ENCODE measurements at regions not wholly inside any gene's neighbourhood (a gene's known extent, or its start where the extent isn't known, plus 50 kb on each side); places are given as distances from the start of the nearest gene placed in this dataset.

DNA sequence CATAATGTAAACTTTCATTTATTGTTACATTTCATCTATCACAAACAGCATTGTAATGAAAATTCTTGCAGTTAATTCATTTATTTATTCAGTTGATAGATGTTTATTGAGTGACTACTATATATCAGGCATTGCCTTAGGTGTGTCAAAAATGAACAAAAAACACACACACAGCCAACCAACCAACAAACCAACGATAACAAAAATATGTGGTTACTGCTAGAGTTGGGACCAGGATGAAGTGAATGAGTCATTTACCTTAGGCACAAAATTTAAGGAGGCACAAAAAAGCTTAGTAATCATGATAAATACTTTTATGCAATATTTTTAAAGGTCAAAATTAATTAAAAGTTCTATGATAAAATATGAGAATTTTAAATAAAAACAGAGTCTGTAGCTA, 223.4 kb downstream of the CSNK1G3 start:
- no peaks in the 10 kb centered on the region for H3K36me3 ChIP-seq (ENCODE audit: control insufficient read depth, insufficient read depth, low read length)
- CTCF ChIA-PET = no interaction called here
- DNase-seq (ENCODE audit: low read depth) = no peak
- TF ChIP-seq, protein P1, sequence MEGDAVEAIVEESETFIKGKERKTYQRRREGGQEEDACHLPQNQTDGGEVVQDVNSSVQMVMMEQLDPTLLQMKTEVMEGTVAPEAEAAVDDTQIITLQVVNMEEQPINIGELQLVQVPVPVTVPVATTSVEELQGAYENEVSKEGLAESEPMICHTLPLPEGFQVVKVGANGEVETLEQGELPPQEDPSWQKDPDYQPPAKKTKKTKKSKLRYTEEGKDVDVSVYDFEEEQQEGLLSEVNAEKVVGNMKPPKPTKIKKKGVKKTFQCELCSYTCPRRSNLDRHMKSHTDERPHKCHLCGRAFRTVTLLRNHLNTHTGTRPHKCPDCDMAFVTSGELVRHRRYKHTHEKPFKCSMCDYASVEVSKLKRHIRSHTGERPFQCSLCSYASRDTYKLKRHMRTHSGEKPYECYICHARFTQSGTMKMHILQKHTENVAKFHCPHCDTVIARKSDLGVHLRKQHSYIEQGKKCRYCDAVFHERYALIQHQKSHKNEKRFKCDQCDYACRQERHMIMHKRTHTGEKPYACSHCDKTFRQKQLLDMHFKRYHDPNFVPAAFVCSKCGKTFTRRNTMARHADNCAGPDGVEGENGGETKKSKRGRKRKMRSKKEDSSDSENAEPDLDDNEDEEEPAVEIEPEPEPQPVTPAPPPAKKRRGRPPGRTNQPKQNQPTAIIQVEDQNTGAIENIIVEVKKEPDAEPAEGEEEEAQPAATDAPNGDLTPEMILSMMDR (IDR thresholded peaks at IDR 0.05; ENCODE audit: insufficient read depth, low read depth, low read length) = no peak
- no peaks in the 10 kb centered on the region for H3K27me3 ChIP-seq (ENCODE audit: control insufficient read depth, insufficient read depth, low read length)
- H3K4me3 ChIP-seq (ENCODE audit: low read depth, low read length) = no peak overlapping the region
- POLR2A ChIA-PET = no interaction called here

DNA sequence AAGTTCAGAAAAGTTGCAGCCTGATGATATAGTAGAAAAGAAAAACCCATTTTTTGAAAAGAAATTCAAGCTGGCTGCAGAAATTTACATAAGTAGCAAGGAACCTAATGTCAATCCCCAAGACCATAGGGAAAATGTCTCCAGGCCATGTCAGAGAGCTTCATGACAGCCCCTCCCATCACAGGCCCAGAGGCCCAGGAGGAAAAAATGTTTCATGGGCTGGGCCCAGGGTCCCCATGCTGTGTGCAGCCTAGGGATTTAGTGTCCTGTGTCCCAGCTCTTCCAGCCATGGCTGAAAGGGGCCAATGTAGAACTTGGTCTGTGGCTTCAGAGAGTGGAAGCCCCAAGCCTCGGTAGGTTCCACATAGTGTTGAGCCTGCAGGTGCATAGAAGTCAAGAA, 220.3 kb downstream of the CSNK1G3 start:
- POLR2A ChIA-PET = no interaction called here
- Histone ChIP-seq H3K36me3 (ENCODE audit: control insufficient read depth, insufficient read depth, low read length) (no peaks in the 10 kb centered on the region), H3K27me3 (ENCODE audit: control insufficient read depth, insufficient read depth, low read length) (no peaks in the 10 kb centered on the region)

DNA sequence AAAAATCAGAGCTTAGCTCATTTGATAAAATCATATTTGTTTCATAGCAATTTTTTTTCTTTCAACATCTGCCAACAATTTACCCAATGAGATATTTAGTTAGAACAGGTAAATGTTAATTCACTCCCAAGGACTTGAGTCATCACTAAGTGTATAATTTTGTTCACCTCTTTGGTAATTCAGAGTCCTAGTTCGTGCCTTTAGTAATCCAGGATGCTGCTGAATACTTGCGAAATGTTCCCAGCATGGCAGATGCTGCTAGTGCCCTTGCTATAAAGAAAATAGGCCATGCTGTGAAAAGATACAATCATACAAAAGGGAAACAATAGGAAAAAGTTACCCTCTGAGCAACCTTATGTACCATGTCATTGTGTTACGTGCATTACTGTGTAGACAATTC, 210.5 kb downstream of the CSNK1G3 start:
- TF ChIP-seq, protein P1 (IDR thresholded peaks at IDR 0.05; ENCODE audit: insufficient read depth, low read depth, low read length) = no peak
- no peak overlapping the region for H3K4me3 ChIP-seq (ENCODE audit: low read depth, low read length)
- no peaks in the 10 kb centered on the region for H3K27me3 ChIP-seq (ENCODE audit: control insufficient read depth, insufficient read depth, low read length)
- no peaks in the 10 kb centered on the region for H3K36me3 ChIP-seq (ENCODE audit: control insufficient read depth, insufficient read depth, low read length)
- POLR2A ChIA-PET = no interaction called here
- no peak for DNase-seq (ENCODE audit: low read depth)
- CTCF ChIA-PET = no interaction called here

More for the DNA sequence above, 220.3 kb downstream of the CSNK1G3 start:
- DNase-seq (ENCODE audit: low read depth) = no peak
- TF ChIP-seq, protein P1 (IDR thresholded peaks at IDR 0.05; ENCODE audit: insufficient read depth, low read depth, low read length) = no peak
- no peak overlapping the region for H3K4me3 ChIP-seq (ENCODE audit: low read depth, low read length)
- CTCF ChIA-PET = no interaction called here

DNA sequence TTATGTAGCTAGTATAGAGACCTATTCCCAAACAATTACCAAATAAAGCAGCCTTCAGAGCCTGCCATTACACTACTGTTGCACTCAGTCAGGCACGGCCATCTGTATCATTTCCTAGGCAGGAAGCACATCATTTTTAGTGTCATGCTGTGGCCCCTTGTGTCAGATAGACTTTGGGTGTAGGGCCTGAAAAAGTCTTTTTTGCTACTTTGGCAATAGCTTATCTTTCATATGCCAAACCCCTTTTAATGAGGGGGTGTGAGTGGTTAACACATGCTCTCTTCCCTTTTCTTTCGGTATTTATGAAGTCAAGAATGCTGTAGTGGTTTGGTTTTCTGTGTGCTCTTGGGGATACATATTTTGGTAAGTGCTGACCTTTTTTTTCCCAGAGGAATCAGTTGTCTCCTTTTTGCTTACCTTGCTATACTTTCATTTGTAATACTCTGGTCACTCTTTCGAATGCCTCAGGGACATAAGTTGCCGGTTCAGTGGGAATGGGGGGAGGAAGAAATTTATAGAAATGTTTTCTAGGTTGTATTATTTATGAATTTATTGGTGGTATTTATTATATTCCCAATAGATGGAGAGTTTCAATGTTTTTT, 209.8 kb downstream of the CSNK1G3 start:
- POLR2A ChIA-PET = no interaction called here
- DNase-seq (ENCODE audit: low read depth) = no peak
- CTCF ChIA-PET = interaction anchor here (0.6 to 1.1 kb wide), 2 partner anchors 29 to 54 kb away, joined by 3 read pairs; no protein-coding TSS in a partner anchor

DNA sequence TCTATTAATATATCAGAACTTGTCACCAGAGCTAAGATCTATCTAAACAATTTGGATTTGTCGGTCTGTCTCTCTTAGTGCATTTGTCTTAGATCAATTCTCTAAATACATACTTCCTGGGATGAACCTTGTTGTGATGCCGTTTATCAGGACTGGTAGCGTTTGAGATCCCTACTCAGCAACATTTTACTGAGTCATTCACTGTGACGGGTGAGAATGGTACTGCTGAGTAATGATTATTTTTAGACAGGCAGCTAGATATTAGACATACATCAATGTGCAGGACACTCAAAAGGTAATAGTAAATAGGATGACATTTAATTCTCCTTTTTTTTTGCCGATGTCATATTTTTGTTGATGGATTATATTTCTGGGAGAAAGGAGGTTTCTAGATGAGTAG, 209.0 kb downstream of the CSNK1G3 start:
- Histone ChIP-seq H3K36me3 (ENCODE audit: control insufficient read depth, insufficient read depth, low read length) (no peaks in the 10 kb centered on the region), H3K4me3 (ENCODE audit: low read depth, low read length) (no peak overlapping the region), H3K27me3 (ENCODE audit: control insufficient read depth, insufficient read depth, low read length) (no peaks in the 10 kb centered on the region)
- TF ChIP-seq, protein P1 (IDR thresholded peaks at IDR 0.05; ENCODE audit: insufficient read depth, low read depth, low read length) = no peak
- no peak for DNase-seq (ENCODE audit: low read depth)
- ChIA-PET CTCF (interaction anchor here (1.1 kb wide), 1 partner anchor 30 kb away, joined by 3 read pairs; no protein-coding TSS in a partner anchor), POLR2A (no interaction called here)

More for the DNA sequence above, 209.8 kb downstream of the CSNK1G3 start:
- TF ChIP-seq, protein P1 (IDR thresholded peaks at IDR 0.05; ENCODE audit: insufficient read depth, low read depth, low read length) = no peak
- Histone ChIP-seq H3K27me3 (ENCODE audit: control insufficient read depth, insufficient read depth, low read length) (no peaks in the 10 kb centered on the region), H3K36me3 (ENCODE audit: control insufficient read depth, insufficient read depth, low read length) (no peaks in the 10 kb centered on the region), H3K4me3 (ENCODE audit: low read depth, low read length) (no peak overlapping the region)
